AG04450 (cell line): ENCODE measurements at regions not wholly inside any gene's neighbourhood (a gene's known extent, or its start where the extent isn't known, plus 50 kb on each side); places are given as distances from the start of the nearest gene placed in this dataset.

Experiments
- CTCF ChIA-PET: fragments of 300-600, 350-600 bp; formaldehyde crosslinking; extraction: SDS; loops from one replicate; lab custom pipeline; 2022; ENCODE audit warnings: antibody characterized with exemption, inconsistent platforms; lab: Charles Lee
- POLR2A ChIA-PET: fragments of 350-600 bp; formaldehyde crosslinking; extraction: SDS; loops from one replicate; lab custom pipeline; 2021; ENCODE audit warnings: antibody characterized with exemption, inconsistent platforms; lab: Yijun Ruan, JAX
- DNase-seq: peaks from one replicate; pipeline ENCODE4 v3.0.0-alpha.2; 2011; ENCODE audit warnings: low read depth, low spot score
- H3K27ac ChIP-seq: one replicate; pipeline ENCODE4 v1.5.1; 2012; ENCODE audit warnings: low read depth, low read length, control low read depth
- H3K27me3 ChIP-seq: one replicate; pipeline ENCODE4 v1.6.0; 2012; ENCODE audit warnings: low read length; ENCODE audit not compliant: control insufficient read depth, insufficient read depth
- H3K4me3 ChIP-seq: 2 replicates; pipeline ENCODE4 v1.5.1; 2011; ENCODE audit warnings: mild to moderate bottlenecking, low read depth, low read length, control low read depth
- H3K9me3 ChIP-seq: 2 replicates; pipeline ENCODE4 v1.5.1; 2012; ENCODE audit warnings: low read length; ENCODE audit not compliant: control insufficient read depth, insufficient read depth
- TF ChIP-seq, protein P1 (sequence below): IDR thresholded peaks from 2 replicates; pipeline ENCODE4 v1.5.1; 2011; ENCODE audit warnings: low read depth, low read length, control low read depth, inconsistent platforms

DNA sequence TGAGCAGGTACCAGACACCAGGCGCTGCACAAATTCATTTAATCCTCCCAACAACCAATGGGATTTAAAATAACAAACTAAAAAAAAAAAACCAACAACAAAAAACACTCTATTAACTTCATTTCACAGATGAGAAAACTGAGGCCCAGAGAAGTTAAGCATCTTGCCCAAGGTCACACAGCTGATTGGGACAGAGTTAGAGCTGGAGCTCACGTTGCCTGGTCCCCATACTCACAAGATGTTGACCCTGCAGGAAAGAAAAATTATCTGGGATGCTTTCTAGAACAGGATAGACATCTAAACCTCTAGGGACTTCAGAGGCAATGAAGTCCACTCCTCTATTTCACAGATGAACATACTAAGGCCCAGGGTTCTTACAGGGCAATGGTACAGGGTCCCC is 175.3 kb downstream of the PSMG1 start:
- TF ChIP-seq, protein P1, sequence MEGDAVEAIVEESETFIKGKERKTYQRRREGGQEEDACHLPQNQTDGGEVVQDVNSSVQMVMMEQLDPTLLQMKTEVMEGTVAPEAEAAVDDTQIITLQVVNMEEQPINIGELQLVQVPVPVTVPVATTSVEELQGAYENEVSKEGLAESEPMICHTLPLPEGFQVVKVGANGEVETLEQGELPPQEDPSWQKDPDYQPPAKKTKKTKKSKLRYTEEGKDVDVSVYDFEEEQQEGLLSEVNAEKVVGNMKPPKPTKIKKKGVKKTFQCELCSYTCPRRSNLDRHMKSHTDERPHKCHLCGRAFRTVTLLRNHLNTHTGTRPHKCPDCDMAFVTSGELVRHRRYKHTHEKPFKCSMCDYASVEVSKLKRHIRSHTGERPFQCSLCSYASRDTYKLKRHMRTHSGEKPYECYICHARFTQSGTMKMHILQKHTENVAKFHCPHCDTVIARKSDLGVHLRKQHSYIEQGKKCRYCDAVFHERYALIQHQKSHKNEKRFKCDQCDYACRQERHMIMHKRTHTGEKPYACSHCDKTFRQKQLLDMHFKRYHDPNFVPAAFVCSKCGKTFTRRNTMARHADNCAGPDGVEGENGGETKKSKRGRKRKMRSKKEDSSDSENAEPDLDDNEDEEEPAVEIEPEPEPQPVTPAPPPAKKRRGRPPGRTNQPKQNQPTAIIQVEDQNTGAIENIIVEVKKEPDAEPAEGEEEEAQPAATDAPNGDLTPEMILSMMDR, result no peak

DNA sequence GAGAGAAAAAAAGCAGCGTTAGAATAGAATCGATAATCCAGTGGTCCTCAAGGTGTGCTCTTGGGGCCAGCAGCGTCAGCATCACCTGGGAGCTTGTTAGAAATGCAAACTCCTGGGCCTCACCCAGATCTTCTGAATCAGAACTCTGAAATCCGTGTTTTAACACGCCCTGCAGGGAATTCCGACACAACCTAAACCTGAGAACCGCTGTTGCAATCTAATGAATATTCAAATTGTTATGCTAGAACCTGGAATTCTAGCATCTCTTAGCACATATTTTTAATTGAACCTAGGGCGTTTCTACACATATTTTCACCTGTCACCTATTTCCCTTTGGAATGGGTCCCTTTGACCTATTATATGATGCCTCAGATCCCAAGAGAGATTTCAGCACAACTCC is 175.7 kb downstream of the PSMG1 start:
- ChIA-PET POLR2A (no interaction called here), CTCF (interaction anchor here (0.6 kb wide), 1 partner anchor 1481 kb away, joined by 6 read pairs; no protein-coding TSS in a partner anchor)
- TF ChIP-seq, protein P1, result no peak
- peaks cover 5% of the 10 kb centered on the region for H3K9me3 ChIP-seq
- H3K4me3 ChIP-seq, result no peak overlapping the region
- DNase-seq, result no peak
- no peaks in the 10 kb centered on the region for H3K27me3 ChIP-seq
- no peak overlapping the region for H3K27ac ChIP-seq

More for the DNA sequence above, 175.3 kb downstream of the PSMG1 start:
- DNase-seq, result no peak
- Histone ChIP-seq H3K9me3 (peaks cover 5% of the 10 kb centered on the region), H3K27me3 (no peaks in the 10 kb centered on the region), H3K27ac (no peak overlapping the region), H3K4me3 (no peak overlapping the region)
- ChIA-PET POLR2A (no interaction called here), CTCF (no interaction called here)

DNA sequence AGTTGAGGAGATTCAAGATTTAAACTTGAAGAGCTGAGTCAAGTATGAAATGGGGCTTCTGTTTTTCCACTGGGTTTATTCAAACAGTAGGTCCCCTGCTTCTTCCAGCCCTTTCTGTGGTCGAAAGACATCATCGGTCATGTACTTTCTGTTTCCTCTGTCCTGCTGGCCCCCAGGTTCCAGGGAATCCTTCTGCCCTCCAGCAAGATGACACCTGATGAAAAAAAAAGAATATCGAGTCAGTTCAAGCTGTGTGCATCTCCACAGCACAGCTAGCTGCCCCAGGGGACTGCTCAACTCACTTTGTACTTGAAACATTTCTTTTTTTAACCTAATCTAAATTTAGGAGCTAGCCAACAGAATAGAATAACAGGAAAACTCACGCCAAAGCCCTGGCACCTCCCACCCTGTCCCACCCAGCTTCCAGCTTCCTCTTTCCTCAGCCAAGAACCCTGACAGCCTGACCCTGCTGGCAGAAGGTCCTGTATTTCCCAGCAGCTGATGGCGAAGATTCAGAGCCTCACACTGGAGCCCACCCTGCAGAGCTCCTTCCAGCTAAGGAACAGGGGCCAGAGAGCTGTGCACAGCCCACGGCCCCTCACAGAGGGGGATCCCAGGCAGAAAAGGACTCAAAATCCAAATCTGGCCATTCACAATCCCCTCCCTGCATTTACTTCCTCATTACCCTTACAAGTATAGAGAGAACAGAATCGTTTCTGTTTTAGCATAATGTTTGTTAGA is 176.5 kb downstream of the PSMG1 start:
- H3K27me3 ChIP-seq, result no peaks in the 10 kb centered on the region
- no peak overlapping the region for H3K27ac ChIP-seq
- ChIA-PET POLR2A (no interaction called here), CTCF (interaction anchor here (0.6 kb wide), 1 partner anchor 1481 kb away, joined by 6 read pairs; no protein-coding TSS in a partner anchor)
- no peak for DNase-seq
- H3K4me3 ChIP-seq, result no peak overlapping the region
- TF ChIP-seq, protein P1, result no peak
- H3K9me3 ChIP-seq, result peaks cover 5% of the 10 kb centered on the region

DNA sequence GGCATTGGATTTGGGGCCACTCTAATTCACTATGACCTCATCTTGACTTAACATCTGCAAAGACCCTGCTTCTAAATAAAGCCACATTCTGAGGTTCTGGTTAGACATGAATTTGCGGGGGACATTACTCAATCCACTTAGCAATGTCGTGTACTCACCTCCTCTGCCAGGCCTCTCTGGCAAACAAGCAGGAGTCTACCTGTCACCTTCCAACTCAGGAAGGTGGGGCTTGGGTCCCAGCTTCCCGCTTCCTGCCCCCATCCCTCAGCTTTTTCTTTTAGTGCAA is 177.8 kb downstream of the PSMG1 start:
- DNase-seq, result no peak
- Histone ChIP-seq H3K27ac (no peak overlapping the region), H3K27me3 (no peaks in the 10 kb centered on the region), H3K9me3 (peaks cover 5% of the 10 kb centered on the region), H3K4me3 (no peak overlapping the region)
- TF ChIP-seq, protein P1, result no peak
- ChIA-PET POLR2A (interaction anchor here (1.2 kb wide), 1 partner anchor 178 kb away, joined by 3 read pairs; no protein-coding TSS in a partner anchor), CTCF (interaction anchor here (0.6 kb wide), 1 partner anchor 358 kb away, joined by 6 read pairs; no protein-coding TSS in a partner anchor)
